HG03520 (cell line): ENCODE measurements at regions not wholly inside any gene's neighbourhood (a gene's known extent, or its start where the extent isn't known, plus 50 kb on each side); places are given as distances from the start of the nearest gene placed in this dataset.

Experiments used
- ATAC-seq: cut with Tn5 transposase; IDR thresholded peaks from one replicate; pipeline ENCODE4 v1.9.1; 2021; ENCODE audit warnings: mild to moderate bottlenecking, moderate library complexity; ENCODE audit not compliant: unreplicated experiment

DNA sequence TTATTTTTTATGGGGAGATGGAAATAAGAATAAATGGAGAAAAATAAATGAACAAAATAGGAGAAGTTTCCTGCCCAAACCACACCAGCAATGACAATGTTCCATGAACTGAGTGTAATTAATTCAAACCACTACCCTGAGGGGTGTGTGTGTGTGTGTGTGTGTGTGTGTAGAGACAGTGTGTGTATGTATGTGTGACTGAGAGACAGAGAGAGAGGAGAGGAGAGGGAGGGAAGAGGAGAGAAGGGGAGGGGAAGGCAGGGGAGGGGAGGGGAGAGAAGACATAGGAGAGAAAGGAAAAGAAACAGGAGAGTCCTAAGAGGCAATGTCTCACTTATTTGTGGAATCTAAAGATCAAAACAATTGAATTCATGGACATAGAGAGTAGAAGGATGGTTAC, 65.0 kb upstream of the POU2AF1 start:
- no peak for ATAC-seq

DNA sequence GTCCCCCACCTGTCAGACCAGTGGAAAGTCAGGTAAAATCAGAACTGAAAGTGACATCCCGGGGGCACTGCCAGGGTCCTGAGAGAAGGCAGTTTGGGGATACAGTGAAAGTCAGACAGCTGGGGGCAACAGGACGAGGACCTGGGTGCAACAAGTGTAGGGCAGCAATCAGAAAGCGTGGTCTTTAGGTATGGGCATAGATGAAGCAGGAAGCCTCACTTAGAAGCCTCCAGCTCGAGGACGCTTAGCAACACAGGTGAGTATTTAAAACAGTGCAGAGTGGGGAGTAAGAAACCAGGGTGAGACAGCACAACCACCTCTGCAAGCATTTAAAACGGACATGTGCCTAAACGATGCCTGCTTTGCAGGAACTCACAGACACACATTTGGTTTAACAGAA, 64.6 kb upstream of the POU2AF1 start:
- no peak for ATAC-seq

DNA sequence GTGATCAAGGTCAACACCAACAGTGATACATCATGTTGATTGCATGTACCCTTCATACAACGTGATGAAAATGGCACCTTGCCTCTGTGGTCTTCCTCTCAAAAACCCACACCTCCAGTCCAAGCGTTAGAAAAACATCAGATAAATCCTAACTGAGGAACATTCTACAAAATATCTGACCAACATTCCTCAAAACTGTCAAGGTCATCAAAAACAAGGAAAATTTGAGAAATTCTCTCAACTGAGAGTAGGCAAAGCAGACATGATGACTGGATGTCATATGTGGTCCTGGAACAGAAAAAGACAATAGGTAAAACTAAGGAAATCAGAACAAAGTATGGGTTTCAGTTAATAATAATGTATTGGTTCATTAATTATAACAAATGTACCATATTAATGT, 64.0 kb upstream of the POU2AF1 start:
- no peak for ATAC-seq

DNA sequence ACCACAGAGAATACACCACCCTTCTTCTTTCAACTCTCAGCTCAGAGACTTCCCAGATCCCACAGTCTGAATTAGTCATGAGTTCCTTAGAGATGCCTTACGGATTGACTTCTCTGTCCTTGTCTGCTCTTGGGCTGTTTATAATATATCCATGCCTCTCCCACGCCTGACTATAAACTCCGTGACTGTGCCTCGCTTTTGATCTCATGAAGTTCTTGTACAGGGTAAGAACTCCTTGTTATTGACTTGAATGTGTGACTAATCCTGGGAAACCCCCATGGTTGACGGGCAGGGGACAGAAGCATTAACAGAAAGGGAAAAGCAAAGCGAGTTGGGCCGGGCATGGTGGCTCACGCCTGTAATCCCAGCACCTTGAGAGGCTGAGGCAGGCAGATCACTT, 62.4 kb upstream of the POU2AF1 start:
- no peak for ATAC-seq

DNA sequence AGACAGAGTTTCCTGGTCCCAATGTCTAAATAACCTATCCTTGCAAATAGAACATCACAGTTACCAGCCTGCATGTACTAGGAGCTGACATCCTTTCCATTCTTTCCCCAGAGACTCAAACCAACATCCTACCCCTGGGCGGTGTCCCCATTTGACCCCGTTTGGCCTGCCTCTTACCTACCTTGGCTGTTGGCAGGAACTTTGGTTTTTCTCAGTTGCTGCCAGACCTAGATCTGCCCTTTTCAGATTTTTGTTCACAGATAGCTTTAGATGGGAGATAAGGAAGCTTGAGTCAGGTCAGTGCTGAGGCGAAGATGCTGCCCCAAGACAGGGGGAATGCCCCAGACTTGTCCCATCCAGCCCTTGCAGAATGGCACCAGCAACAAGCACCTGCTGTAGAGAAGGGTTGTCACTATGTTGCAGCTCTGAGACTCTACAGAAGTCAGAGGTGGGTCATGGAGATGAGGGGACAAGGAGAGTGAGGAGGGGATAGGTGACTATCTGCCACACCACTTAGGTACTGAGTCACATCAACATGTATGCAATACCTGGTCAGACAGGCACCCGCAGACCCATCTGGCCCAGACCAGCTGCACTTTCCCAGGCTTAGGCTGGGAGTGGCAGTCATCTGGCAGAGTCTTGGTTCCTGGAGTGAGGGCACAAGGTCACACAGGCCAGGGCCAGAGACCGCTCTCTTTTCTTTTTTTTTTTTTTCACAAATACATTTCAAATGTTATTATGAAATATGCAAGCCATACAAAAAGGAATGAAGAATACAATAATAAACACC, 61.5 kb upstream of the POU2AF1 start:
- ATAC-seq, result no peak

DNA sequence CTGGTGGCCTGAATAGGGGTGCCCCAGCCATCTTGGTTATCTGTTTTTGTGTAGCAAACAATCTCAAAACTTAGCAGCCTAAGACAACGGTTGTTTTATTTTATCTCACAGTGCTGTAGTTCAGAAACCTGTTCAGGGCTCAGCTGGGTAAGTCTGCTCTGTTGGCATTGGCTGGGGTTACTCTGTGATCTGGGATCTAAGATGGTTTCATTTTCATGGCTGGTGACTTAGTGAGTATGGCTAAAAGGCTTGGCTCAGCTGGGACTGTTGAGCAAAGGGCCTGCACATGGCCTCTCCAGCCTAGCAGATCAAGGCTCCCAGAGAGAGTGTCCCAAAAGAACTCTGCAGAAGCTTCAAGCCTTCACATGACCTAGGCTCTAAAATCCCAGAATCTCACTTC, 60.8 kb upstream of the POU2AF1 start:
- ATAC-seq, result no peak

DNA sequence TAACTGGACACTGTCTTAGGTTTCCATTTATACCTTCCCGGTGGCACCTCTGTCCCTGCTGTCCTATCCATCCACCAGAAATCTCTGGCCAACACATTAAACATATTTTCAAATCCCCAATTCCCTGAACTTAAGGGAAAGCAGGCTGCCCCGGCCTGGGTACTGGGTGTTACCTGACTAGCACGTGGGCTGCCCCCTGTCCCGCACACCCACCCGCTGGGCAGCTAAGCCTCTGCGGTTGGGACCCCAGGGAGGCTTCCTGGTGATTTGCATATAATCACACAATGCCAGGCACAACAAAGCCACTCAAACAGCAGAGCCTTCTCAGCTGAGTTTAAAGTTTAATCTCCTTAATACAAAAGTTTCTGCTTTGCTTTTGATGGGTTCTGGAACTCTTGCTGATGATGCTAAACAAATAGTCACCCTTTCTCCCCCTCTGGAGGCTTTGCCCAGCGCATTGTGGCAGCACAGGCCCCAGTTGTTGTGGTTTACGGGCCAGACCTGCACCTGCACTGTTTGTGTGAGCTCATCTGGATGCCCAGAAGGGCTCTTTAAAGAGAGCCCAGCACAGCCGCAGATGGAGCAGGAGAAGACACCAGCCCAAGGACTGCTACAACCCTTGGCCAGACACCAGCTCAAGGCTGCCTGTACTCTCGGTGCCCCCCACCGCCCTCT, 59.9 kb upstream of the POU2AF1 start:
- no peak for ATAC-seq

DNA sequence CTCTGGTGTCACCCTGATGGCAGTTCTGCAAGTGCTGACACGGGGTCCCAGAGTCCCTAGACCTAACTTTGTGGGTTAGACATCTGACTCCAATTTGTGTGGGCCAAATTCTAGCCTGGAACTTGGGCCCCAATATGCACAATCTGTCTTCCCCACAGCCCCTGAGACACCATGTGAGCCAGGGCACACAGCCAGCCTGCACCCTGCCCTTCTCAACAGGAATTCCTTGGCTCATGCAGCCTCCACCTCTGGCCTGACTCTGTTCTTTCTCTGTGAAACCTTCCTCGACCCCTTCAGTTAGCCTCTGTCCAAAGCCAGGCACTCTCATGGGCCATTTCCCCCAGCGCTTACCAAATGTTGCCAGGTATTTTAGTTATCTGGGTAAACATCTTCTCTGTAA, 59.1 kb upstream of the POU2AF1 start:
- ATAC-seq, result no peak

DNA sequence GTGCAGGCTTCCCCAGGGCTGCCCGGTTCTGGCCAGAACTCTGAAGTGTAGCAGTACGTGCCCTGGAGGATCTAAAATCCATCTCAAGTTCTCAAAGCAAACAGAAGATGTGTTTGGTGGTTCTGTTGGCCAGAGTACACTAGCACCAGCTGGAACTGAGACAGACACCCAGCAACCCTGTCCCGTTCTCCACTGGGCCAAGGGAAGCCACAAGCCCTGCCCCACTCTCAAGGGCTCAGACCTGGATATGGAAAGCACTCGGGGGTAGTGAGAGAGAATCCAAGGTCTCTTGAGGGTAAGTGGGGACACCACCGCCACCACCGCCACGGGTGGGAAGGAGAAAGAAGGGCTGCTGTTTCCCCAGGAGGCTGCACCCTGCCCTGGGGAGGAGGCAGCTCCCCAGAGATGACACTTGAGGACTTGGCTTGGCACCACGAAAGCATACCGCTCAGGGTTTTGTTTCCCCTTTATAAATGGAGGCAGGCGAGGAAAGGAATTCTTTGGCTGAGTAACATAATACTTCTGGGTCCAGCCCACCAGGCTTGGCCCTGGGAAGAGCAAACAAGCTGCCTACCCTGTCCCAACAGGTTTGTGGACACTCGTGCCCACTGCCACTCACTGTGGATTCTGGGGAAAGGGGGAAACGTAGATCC, 56.1 kb upstream of the POU2AF1 start:
- ATAC-seq, result no peak

DNA sequence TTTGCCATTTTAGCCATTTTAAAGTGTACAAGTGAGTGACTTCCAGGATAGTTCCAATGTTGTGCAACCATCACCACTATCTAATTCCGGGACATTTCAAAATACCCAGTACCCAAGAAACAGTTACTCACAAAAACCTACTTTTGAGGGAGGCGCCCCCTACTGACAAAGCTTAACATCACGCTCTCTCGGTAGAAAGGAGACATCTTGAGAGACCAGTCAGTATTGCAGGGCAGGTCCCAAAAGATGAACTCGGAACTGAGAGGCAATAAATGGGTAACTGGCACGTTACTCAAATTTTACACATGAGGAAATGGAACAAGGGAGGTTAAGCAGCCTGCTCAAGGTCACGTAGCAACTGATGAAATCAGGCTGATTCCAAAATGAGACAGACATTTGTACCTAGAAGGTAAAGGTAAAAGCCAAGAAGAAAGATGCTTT, 50.0 kb upstream of the POU2AF1 start:
- peak; percentile 92 for ATAC-seq
